Lung (tissue), 11 donors: ENCODE measurements at regions not wholly inside any gene's neighbourhood (a gene's known extent, or its start where the extent isn't known, plus 50 kb on each side); places are given as distances from the start of the nearest gene placed in this dataset.

ENCODE experiments used
- ATAC-seq: fragments of 200-7000 bp; cut with Tn5 transposase; one replicate; pipeline ENCODE4 v1.9.1; 2020; ENCODE audit warnings: moderate number of reproducible peaks; ENCODE audit not compliant: insufficient read depth, low FRiP score
- DNase-seq, 3 donors: peaks; one replicate each; pipeline ENCODE4 v3.0.0-alpha.2; 2013 to 2017
- H3K27ac ChIP-seq, 2 donors: one replicate each; pipeline ENCODE4 v1.5.1; 2013; ENCODE audit warnings: mild to moderate bottlenecking in 2 of 2, moderate library complexity in 2 of 2, control low read depth in 1 of 2, inconsistent platforms in 1 of 2, low read depth in 1 of 2, low read length in 1 of 2
- H3K27me3 ChIP-seq, 3 donors: one replicate each; pipeline ENCODE4 v1.5.1; 2013; ENCODE audit warnings: low read length in 2 of 3; ENCODE audit not compliant: control insufficient read depth in 3 of 3, insufficient read depth in 3 of 3
- H3K36me3 ChIP-seq, 4 donors: one replicate each; pipeline ENCODE4 v1.5.1; 2013; ENCODE audit warnings: low read length in 4 of 4, mild to moderate bottlenecking in 1 of 4, moderate library complexity in 1 of 4; ENCODE audit not compliant: control insufficient read depth in 4 of 4, insufficient read depth in 4 of 4
- H3K4me1 ChIP-seq, 5 donors: one replicate each; pipeline ENCODE4 v1.5.1; 2013; ENCODE audit warnings: low read length in 5 of 5, mild to moderate bottlenecking in 2 of 5, moderate library complexity in 1 of 5; ENCODE audit not compliant: control insufficient read depth in 5 of 5, insufficient read depth in 5 of 5
- H3K4me3 ChIP-seq: one replicate; pipeline ENCODE4 v1.5.1; 2013; ENCODE audit warnings: mild to moderate bottlenecking, control low read depth, moderate library complexity
- H3K9ac ChIP-seq, 2 donors: one replicate each; pipeline ENCODE4 v1.5.1; 2013; ENCODE audit warnings: low read length in 2 of 2, control low read depth in 1 of 2; ENCODE audit not compliant: insufficient read depth in 1 of 2
- H3K9me3 ChIP-seq, 4 donors: one replicate each; pipeline ENCODE4 v1.5.1; 2013; ENCODE audit warnings: low read length in 3 of 4, mild to moderate bottlenecking in 1 of 4, moderate library complexity in 1 of 4; ENCODE audit not compliant: control insufficient read depth in 4 of 4, insufficient read depth in 3 of 4
- CTCF ChIP-seq: IDR thresholded peaks from 2 replicates; pipeline ENCODE4 v1.5.1; 2012; ENCODE audit warnings: mild to moderate bottlenecking; ENCODE audit errors: control extremely low read depth, extremely low read depth
- WGBS, 2 donors: extraction: QIAGEN DNeasy Blood & Tissue Kit; methylation state at CpG; one replicate each; pipeline ENCODE4 v1.1.7; 2013; 5-methylcytosine and 5-hydroxymethylcytosine counted together
- donor health status: control.
- donor health status: control.
- donor health status: Bipolar disorder and iron deficiency.
- donor health status: healthy.
- donor health status: DM: yes; HTN: yes; CAD: no.

DNA sequence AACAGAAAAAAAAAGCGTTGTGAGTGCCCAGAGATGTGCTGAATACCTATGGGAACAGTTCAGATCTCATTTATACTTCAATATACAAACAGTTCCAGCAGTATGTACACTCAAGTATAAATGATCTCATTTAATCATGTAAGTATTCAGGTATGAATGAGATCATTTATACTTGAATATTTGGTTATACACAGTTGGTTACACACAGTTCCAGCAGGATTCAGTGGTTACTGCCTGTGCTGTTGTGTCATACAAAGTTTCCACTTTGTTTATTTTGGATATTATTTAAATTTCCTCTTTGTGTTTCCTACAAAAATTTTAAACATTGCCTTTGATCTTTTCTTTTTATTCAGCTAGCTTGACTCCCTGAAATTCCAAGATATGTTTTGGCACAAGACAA, 293.5 kb upstream of the SLC39A10 start:
- no peaks in the 10 kb centered on the region for H3K36me3 ChIP-seq
- ATAC-seq (no peak), DNase-seq (no peak)
- no peak overlapping the region for H3K4me3 ChIP-seq
- H3K27ac ChIP-seq, result no peak overlapping the region
- H3K9ac ChIP-seq, result no peak overlapping the region
- H3K9me3 ChIP-seq, result no peaks in the 10 kb centered on the region
- no peak for TF ChIP-seq CTCF
- H3K4me1 ChIP-seq, result peaks cover 0 to 2% (median 0%) of the 10 kb centered on the region in 5 donors
- 89 to 97% methylated on average over 1 of the region's 1 CpG for WGBS, 2 donors
- H3K27me3 ChIP-seq, result no peaks in the 10 kb centered on the region

DNA sequence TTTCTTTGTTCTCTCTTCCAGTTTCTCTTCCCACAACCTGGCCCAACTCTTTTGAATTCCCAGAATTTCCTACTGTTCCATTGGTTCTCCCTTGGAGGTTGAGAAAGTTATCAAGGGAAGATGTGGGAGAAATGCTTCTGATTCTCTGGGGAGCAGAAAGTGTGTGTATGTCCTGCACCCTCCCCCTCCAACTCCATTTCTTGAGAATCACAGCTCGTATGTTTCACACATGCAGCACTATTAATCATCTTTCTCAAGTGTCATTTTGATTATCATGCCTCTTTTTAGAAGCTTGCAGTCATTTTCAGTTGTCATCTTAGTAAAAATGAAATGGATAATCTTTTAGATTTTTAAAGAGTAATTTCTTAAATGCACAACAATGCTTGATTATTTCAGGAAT, 296.8 kb upstream of the SLC39A10 start:
- Histone ChIP-seq H3K9me3 (no peaks in the 10 kb centered on the region), H3K27ac (no peak overlapping the region), H3K4me3 (no peak overlapping the region), H3K27me3 (no peaks in the 10 kb centered on the region), H3K9ac (no peak overlapping the region), H3K4me1 (peaks cover 0 to 2% (median 0%) of the 10 kb centered on the region in 5 donors), H3K36me3 (no peaks in the 10 kb centered on the region)
- ATAC-seq (no peak), DNase-seq (no peak)
- no peak for TF ChIP-seq CTCF
- WGBS, 2 donors, result 53 to 79% methylated on average over 1 of the region's 1 CpG

DNA sequence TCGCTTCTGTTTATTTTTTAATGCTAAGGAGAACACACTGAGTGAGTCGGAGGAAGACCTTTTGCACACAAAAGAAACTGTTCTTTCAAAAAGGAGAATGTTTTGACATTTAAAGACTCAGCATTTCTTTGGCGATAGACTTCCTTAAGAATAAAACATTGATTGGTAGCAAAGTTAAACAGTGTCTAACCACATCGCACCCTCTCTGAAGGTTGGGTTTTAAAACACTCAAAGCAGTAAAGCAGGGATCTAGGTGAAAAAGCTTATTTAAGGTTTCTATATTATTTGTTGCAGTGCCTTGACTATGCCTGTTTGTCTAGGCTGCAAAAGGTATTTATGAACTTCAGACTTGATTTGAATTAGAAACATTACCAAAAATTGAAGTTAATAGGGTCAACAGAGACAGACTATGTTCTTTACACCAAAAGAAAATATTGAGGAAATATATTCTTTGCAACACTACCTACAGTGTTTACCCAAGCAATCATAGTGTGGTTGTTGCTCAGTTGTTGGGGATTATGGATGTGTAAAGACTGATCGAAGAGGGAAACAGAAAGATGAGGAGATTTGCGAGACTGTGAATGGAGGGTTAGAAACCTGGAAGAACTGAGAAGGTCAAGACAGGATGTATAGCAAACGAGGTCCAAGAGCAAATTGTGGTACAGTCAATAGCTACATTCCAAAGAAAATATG, 297.8 kb upstream of the SLC39A10 start:
- H3K9me3 ChIP-seq, result no peaks in the 10 kb centered on the region
- WGBS, 2 donors, result 67 to 76% methylated on average over 7 of the region's 7 CpGs
- no peaks in the 10 kb centered on the region for H3K27me3 ChIP-seq
- H3K9ac ChIP-seq, result no peak overlapping the region
- H3K36me3 ChIP-seq, result no peaks in the 10 kb centered on the region
- H3K4me1 ChIP-seq, result no peaks in the 10 kb centered on the region
- DNase-seq (no peak), ATAC-seq (no peak)
- TF ChIP-seq CTCF, result no peak
- H3K27ac ChIP-seq, result no peak overlapping the region
- H3K4me3 ChIP-seq, result no peak overlapping the region

- Histone ChIP-seq H3K9me3 (no peaks in the 10 kb centered on the region), H3K4me1 (no peaks in the 10 kb centered on the region), H3K27ac (no peak overlapping the region), H3K4me3 (no peak overlapping the region), H3K9ac (no peak overlapping the region), H3K27me3 (no peaks in the 10 kb centered on the region), H3K36me3 (no peaks in the 10 kb centered on the region)
- no peak for DNase-seq
- 91 to 96% methylated on average over 4 of the region's 4 CpGs for WGBS, 2 donors
- no peak for TF ChIP-seq CTCF
- ATAC-seq, result no peak
These were observed 300.0 kb upstream of the SLC39A10 start for GRCh38 chr2:195356920-195357440.
